ENCODE measurements at regions not wholly inside any gene's neighbourhood (a gene's known extent, or its start where the extent isn't known, plus 50 kb on each side); places are given as distances from the start of the nearest gene placed in this dataset.

GRCh38 chr6:159329081-159329480 lies 159.9 kb downstream of the FNDC1 start:
- peaks cover 0 to 10% of the 10 kb centered on the region in 2 donors for H3K36me3 Mint-ChIP-seq
- ATAC-seq (no peak), DNase-seq (ENCODE audit: low spot score in 2 of 2) (no peak)
- peaks cover 4 to 8% of the 10 kb centered on the region in 2 donors for H3K9me3 Mint-ChIP-seq
- H3K27ac Mint-ChIP-seq = no peak overlapping the region

- no peak for ATAC-seq
- H3K36me3 Mint-ChIP-seq = peaks cover 0 to under 1% of the 10 kb centered on the region in 2 donors
Observed at GRCh38 chr6:159328052-159328451, 158.9 kb downstream of the FNDC1 start.

GRCh38 chr6:159325476-159325875 lies 156.3 kb downstream of the FNDC1 start:
- Mint-ChIP-seq H3K36me3 (no peaks in the 10 kb centered on the region), H3K9me3 (no peaks in the 10 kb centered on the region), H3K27ac (no peak overlapping the region)
- ATAC-seq (no peak), DNase-seq (ENCODE audit: low spot score in 2 of 2) (no peak)

More at GRCh38 chr6:159328052-159328451, 158.9 kb downstream of the FNDC1 start:
- DNase-seq (ENCODE audit: low spot score in 2 of 2) = no peak
- H3K27ac Mint-ChIP-seq = no peak overlapping the region
- peaks cover 0 to under 1% of the 10 kb centered on the region in 2 donors for H3K9me3 Mint-ChIP-seq

- Mint-ChIP-seq H3K36me3 (no peaks in the 10 kb centered on the region), H3K27ac (no peak overlapping the region), H3K9me3 (no peaks in the 10 kb centered on the region)
- DNase-seq (ENCODE audit: low spot score in 2 of 2) (no peak), ATAC-seq (no peak)
Observed at GRCh38 chr6:159324596-159324995, 155.4 kb downstream of the FNDC1 start.
